HepG2 (cell line): ENCODE measurements at regions not wholly inside any gene's neighbourhood (a gene's known extent, or its start where the extent isn't known, plus 50 kb on each side); places are given as distances from the start of the nearest gene placed in this dataset.

Source experiments
- ATAC-seq: fragments of 200-7000 bp; cut with Tn5 transposase; 3 replicates; pipeline ENCODE4 v1.9.1; 2020; ENCODE audit warnings: mild to moderate bottlenecking, moderate library complexity
- BruUV-seq: library from RNA; stranded (reverse); fragments of 400-500 nt; replicated peaks from 2 replicates; lab custom pipeline; 2021; lab: Mats Ljungman, UMichigan
- CTCF ChIA-PET: fragments of 300-600 bp; formaldehyde crosslinking; extraction: SDS; loops from one replicate; lab custom pipeline; 2021; ENCODE audit warnings: low total read pairs, inconsistent platforms, low intra/inter-chr PET ratio; lab: Yijun Ruan, JAX
- POLR2A ChIA-PET: fragments of 350-600 bp; sonication (Branson Sonifier 250); formaldehyde crosslinking; loops from one replicate; lab custom pipeline; 2020; ENCODE audit warnings: antibody characterized with exemption, inconsistent platforms; lab: Yijun Ruan, JAX
- DNase-seq: peaks from one replicate; pipeline ENCODE4 v3.0.0-alpha.2; 2015; ENCODE audit warnings: low spot score
- FAIRE-seq: peaks from 3 replicates; lab custom pipeline; 2011; peaks lifted over from hg19 to GRCh38; lab: Jason Lieb, UNC
- H2AFZ ChIP-seq: one replicate; pipeline ENCODE4 v1.6.1; 2011; ENCODE audit warnings: low read length, inconsistent platforms
- H3K27ac ChIP-seq: fragments of 300-600 bp; 3 replicates; pipeline ENCODE4 v1.8.0; 2011; ENCODE audit warnings: mixed run types, mild to moderate bottlenecking, mixed read lengths, low read length, inconsistent platforms; ENCODE audit not compliant: insufficient read depth; ENCODE audit errors: extremely low read length
- H3K27me3 ChIP-seq, 2 experiments: fragments of 200-600 bp in 1 of 2; 2 replicates in 1 of 2; 3 replicates in 1 of 2; pipeline versions ENCODE4 v1.6.0 to v1.8.0; 2011; ENCODE audit warnings: low read length in 2 of 2, mild to moderate bottlenecking in 2 of 2, moderate library complexity in 2 of 2, inconsistent platforms in 1 of 2; ENCODE audit not compliant: insufficient read depth in 2 of 2, control insufficient read depth in 1 of 2
- H3K36me3 ChIP-seq, 2 experiments: fragments of 200-600 bp in 1 of 2; replicated peaks in 1 of 2; 2 replicates in 1 of 2; 3 replicates in 1 of 2; pipeline versions ENCODE4 v1.5.1 to v1.8.0; 2011; ENCODE audit warnings: low read length in 2 of 2, inconsistent platforms in 1 of 2; ENCODE audit not compliant: insufficient read depth in 2 of 2, control insufficient read depth in 1 of 2
- H3K4me1 ChIP-seq: 2 replicates; pipeline ENCODE4 v1.5.1; 2012; ENCODE audit warnings: low read length, inconsistent platforms; ENCODE audit not compliant: insufficient read depth
- H3K4me2 ChIP-seq: 2 replicates; pipeline ENCODE4 v1.6.0; 2011; ENCODE audit warnings: low read depth, low read length, inconsistent platforms
- H3K4me3 ChIP-seq, 3 experiments: fragments of 200-600 bp in 1 of 3; sonication (generic), shearing (Covaris generic) in 1 of 3; replicated peaks in 1 of 3; 2 replicates each; pipeline ENCODE4 v1.5.1; 2011 to 2016; ENCODE audit warnings: low read length in 3 of 3, inconsistent platforms in 2 of 3, low read depth in 2 of 3, mild to moderate bottlenecking in 2 of 3, control low read depth in 1 of 3, mixed read lengths in 1 of 3; ENCODE audit not compliant: insufficient read depth in 1 of 3
- H3K79me2 ChIP-seq: one replicate; pipeline ENCODE4 v1.6.1; 2011; ENCODE audit warnings: low read length, inconsistent platforms; ENCODE audit not compliant: insufficient read depth
- H3K9ac ChIP-seq: 2 replicates; pipeline ENCODE4 v1.6.0; 2011; ENCODE audit warnings: mild to moderate bottlenecking, low read depth, low read length, inconsistent platforms; ENCODE audit not compliant: insufficient read depth
- H3K9me3 ChIP-seq: 2 replicates; pipeline ENCODE4 v1.5.1; 2012; ENCODE audit warnings: mild to moderate bottlenecking, low read length
- H4K20me1 ChIP-seq: 2 replicates; pipeline ENCODE4 v1.6.0; 2011; ENCODE audit warnings: inconsistent platforms, mild to moderate bottlenecking, low read length, moderate library complexity; ENCODE audit not compliant: insufficient read depth
- HOXA5 ChIP-seq: sonication (generic); formaldehyde crosslinking; IDR thresholded peaks from 2 replicates; pipeline ENCODE4 v1.4.0; 2020; ENCODE audit warnings: missing genetic modification reagents
- JUND ChIP-seq: sonication (generic); formaldehyde crosslinking; IDR thresholded peaks from 2 replicates; pipeline ENCODE4 v1.8.0; 2022; ENCODE audit warnings: mild to moderate bottlenecking, missing genetic modification reagents
- KDM2A ChIP-seq: sonication (generic); formaldehyde crosslinking; IDR thresholded peaks from 2 replicates; pipeline ENCODE4 v1.4.0; 2020; ENCODE audit warnings: low read depth, missing genetic modification reagents, borderline replicate concordance
- MBD4 ChIP-seq: IDR thresholded peaks from 2 replicates; pipeline ENCODE4 v1.6.1; 2012; ENCODE audit warnings: low read length, inconsistent platforms, borderline replicate concordance
- MEF2D ChIP-seq: sonication (generic); formaldehyde crosslinking; IDR thresholded peaks from 2 replicates; pipeline ENCODE4 v1.5.1; 2020; ENCODE audit warnings: mild to moderate bottlenecking, missing genetic modification reagents
- NFKB2 ChIP-seq: sonication (generic); formaldehyde crosslinking; IDR thresholded peaks from 2 replicates; pipeline ENCODE4 v1.4.0; 2020; ENCODE audit warnings: missing genetic modification reagents, borderline replicate concordance
- SAP130 ChIP-seq: IDR thresholded peaks from 2 replicates; pipeline ENCODE4 v1.6.1; 2016; ENCODE audit warnings: low read depth
- SOX13 ChIP-seq, 3 experiments: fragments of 450-650 bp in 1 of 3; sonication (generic) in 1 of 3; formaldehyde crosslinking in 1 of 3; IDR thresholded peaks in 2 of 3; conservative IDR thresholded peaks in 1 of 3; 2 replicates each; pipeline versions ENCODE4 v1.5.0 to v1.6.1; 2016 to 2020; ENCODE audit warnings: antibody characterized with exemption in 1 of 3, mild to moderate bottlenecking in 1 of 3, missing compliant biosample characterization in 1 of 3, missing genetic modification reagents in 1 of 3, moderate library complexity in 1 of 3
- SRF ChIP-seq: IDR thresholded peaks from 2 replicates; pipeline ENCODE4 v1.6.1; 2011; ENCODE audit warnings: mild to moderate bottlenecking, low read depth, low read length, moderate library complexity
- ZBTB3 ChIP-seq: sonication (generic); formaldehyde crosslinking; IDR thresholded peaks from 2 replicates; pipeline ENCODE4 v1.4.0; 2020; ENCODE audit warnings: low read depth, mild to moderate bottlenecking, moderate library complexity, missing genetic modification reagents, borderline replicate concordance
- ZFP90 ChIP-seq: sonication (generic); formaldehyde crosslinking; IDR thresholded peaks from 2 replicates; pipeline ENCODE4 v1.8.0; 2022; ENCODE audit warnings: missing genetic modification reagents, mild to moderate bottlenecking, inconsistent platforms, borderline replicate concordance
- ZNF234 ChIP-seq: sonication (generic); formaldehyde crosslinking; conservative IDR thresholded peaks from 2 replicates; pipeline ENCODE4 v1.5.1; 2020; ENCODE audit warnings: mild to moderate bottlenecking, missing genetic modification reagents
- ZNF678 ChIP-seq: sonication (generic); formaldehyde crosslinking; IDR thresholded peaks from 2 replicates; pipeline ENCODE4 v1.4.0; 2020; ENCODE audit warnings: mild to moderate bottlenecking, missing genetic modification reagents
- ZNF788 ChIP-seq: sonication (generic); formaldehyde crosslinking; IDR thresholded peaks from 2 replicates; pipeline ENCODE4 v1.5.0; 2020; ENCODE audit warnings: mild to moderate bottlenecking, missing genetic modification reagents, borderline replicate concordance
- WGBS: methylation state at CpG from one replicate; pipeline ENCODE4 v1.1.6; 2017; ENCODE audit warnings: low lambda C conversion rate; 5-methylcytosine and 5-hydroxymethylcytosine counted together
- in situ Hi-C: cut with HindIII; loops from 2 replicates; pipeline ENCODE4 v1.10.0; 2017; ENCODE audit warnings: low pct_unique_long_range_greater_than_20kb; ENCODE audit not compliant: extremely low pct_ligation_motif_present
- intact Hi-C: fragments of 100-400 bp; cut with micrococcal nuclease; formaldehyde crosslinking; loops from one replicate; pipeline ENCODE4 v1.10.0; 2022; ENCODE audit not compliant: unreplicated experiment
- TF ChIP-seq, protein P1 (sequence below): sonication (generic); formaldehyde crosslinking; IDR thresholded peaks from 2 replicates; pipeline ENCODE4 v1.5.0; 2020; ENCODE audit warnings: mild to moderate bottlenecking, missing genetic modification reagents

GRCh38 chr5:112002376-112002775 lies 245.4 kb upstream of the NREP start:
- no peak overlapping the region for H3K27ac ChIP-seq
- CTCF ChIA-PET: no interaction called here
- no peak for FAIRE-seq
- no peak for ATAC-seq
- TF ChIP-seq ZNF788 (CRISPR knock-in tag) (no peak), MEF2D (no peak)
- TF ChIP-seq, all 625 proteins: peak for 0
- no peaks in the 10 kb centered on the region for H3K4me1 ChIP-seq
- H3K9me3 ChIP-seq: no peaks in the 10 kb centered on the region
- in situ Hi-C loops: no loop called here
- H3K9ac ChIP-seq: no peak overlapping the region
- no peak overlapping the region for H3K4me2 ChIP-seq
- POLR2A ChIA-PET: no interaction called here
- no peaks in the 10 kb centered on the region for H4K20me1 ChIP-seq
- no peak overlapping the region for H2AFZ ChIP-seq
- DNase-seq: no peak
- no peak overlapping the region for H3K4me3 ChIP-seq
- no peaks in the 10 kb centered on the region for H3K79me2 ChIP-seq
- H3K27me3 ChIP-seq: no peaks in the 10 kb centered on the region; a peak in 1 of 5 replicates
- BruUV-seq: no TSS peak
- H3K36me3 ChIP-seq: no peaks in the 10 kb centered on the region
- intact Hi-C loops: no loop called here

DNA sequence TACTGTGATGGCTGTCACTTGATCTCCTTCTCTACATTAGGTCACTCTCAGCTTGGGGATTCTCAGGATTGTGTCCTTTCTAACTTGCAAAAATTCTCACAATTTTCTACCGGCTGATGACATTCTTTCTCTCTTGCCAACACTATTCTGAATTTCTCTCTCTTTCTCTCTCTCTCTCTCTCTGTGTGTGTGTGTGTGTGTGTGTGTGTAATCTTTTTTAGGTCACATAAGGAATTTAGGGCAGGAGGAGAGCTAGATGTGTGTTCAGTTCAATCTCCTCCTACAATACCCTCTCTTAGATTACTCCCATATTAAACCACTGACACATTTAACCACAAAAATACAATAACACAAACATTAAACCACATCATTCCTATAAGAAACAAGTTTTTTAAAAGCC lies 242.3 kb upstream of the NREP start:
- POLR2A ChIA-PET: no interaction called here
- Histone ChIP-seq H4K20me1 (no peaks in the 10 kb centered on the region), H3K27me3 (no peaks in the 10 kb centered on the region), H3K4me1 (no peaks in the 10 kb centered on the region), H3K27ac (no peak overlapping the region)
- intact Hi-C loops: no loop called here
- ATAC-seq (no peak), DNase-seq (no peak)
- whole genome bisulfite sequencing: 9% methylated on average over 1 of the region's 1 CpG
- in situ Hi-C loops: no loop called here
- CTCF ChIA-PET: no interaction called here
- TF ChIP-seq, protein P1, sequence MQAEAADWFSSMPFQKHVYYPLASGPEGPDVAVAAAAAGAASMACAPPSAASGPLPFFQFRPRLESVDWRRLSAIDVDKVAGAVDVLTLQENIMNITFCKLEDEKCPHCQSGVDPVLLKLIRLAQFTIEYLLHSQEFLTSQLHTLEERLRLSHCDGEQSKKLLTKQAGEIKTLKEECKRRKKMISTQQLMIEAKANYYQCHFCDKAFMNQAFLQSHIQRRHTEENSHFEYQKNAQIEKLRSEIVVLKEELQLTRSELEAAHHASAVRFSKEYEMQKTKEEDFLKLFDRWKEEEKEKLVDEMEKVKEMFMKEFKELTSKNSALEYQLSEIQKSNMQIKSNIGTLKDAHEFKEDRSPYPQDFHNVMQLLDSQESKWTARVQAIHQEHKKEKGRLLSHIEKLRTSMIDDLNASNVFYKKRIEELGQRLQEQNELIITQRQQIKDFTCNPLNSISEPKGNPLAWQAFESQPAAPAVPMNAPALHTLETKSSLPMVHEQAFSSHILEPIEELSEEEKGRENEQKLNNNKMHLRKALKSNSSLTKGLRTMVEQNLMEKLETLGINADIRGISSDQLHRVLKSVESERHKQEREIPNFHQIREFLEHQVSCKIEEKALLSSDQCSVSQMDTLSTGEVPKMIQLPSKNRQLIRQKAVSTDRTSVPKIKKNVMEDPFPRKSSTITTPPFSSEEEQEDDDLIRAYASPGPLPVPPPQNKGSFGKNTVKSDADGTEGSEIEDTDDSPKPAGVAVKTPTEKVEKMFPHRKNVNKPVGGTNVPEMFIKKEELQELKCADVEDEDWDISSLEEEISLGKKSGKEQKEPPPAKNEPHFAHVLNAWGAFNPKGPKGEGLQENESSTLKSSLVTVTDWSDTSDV (CRISPR knock-in tag): no peak
- TF ChIP-seq SOX13 (IDR thresholded peaks at IDR 0.05) (no peak), SOX13 (CRISPR knock-in tag; conservative IDR thresholded peaks at IDR 0.05 in 1 of 2, IDR thresholded peaks at IDR 0.05 in 1 of 2) (no peak), HOXA5 (CRISPR knock-in tag) (no peak), ZNF678 (CRISPR knock-in tag) (no peak), ZFP90 (CRISPR knock-in tag) (no peak), SRF (no peak), SAP130 (CRISPR knock-in tag) (no peak), NFKB2 (CRISPR knock-in tag) (no peak), MBD4 (no peak), JUND (CRISPR knock-in tag) (no peak), ZBTB3 (CRISPR knock-in tag) (no peak), KDM2A (no peak), ZNF234 (CRISPR knock-in tag) (no peak)
- TF ChIP-seq, all 625 proteins: peak for 0
- H3K9me3 ChIP-seq: no peaks in the 10 kb centered on the region
- BruUV-seq: no TSS peak
- no peak overlapping the region for H3K4me3 ChIP-seq
- no peak overlapping the region for H3K4me2 ChIP-seq
- H3K36me3 ChIP-seq: no peaks in the 10 kb centered on the region
- no peak overlapping the region for H3K9ac ChIP-seq
- no peak overlapping the region for H2AFZ ChIP-seq
- no peaks in the 10 kb centered on the region for H3K79me2 ChIP-seq
- FAIRE-seq: no peak
